GM19455 (cell line): ENCODE measurements at regions not wholly inside any gene's neighbourhood (a gene's known extent, or its start where the extent isn't known, plus 50 kb on each side); places are given as distances from the start of the nearest gene placed in this dataset.

Source experiments
- ATAC-seq: cut with Tn5 transposase; IDR thresholded peaks from one replicate; pipeline ENCODE4 v1.9.1; 2021; ENCODE audit not compliant: unreplicated experiment

- ATAC-seq = peak; percentile 88
Measured at GRCh38 chr3:18127174-18127858, 297.8 kb downstream of the SATB1 start.

- ATAC-seq = no peak
Measured at GRCh38 chr3:18126772-18127171, 298.4 kb downstream of the SATB1 start.

GRCh38 chr3:18124501-18124900 lies 300.6 kb downstream of the SATB1 start:
- no peak for ATAC-seq

DNA sequence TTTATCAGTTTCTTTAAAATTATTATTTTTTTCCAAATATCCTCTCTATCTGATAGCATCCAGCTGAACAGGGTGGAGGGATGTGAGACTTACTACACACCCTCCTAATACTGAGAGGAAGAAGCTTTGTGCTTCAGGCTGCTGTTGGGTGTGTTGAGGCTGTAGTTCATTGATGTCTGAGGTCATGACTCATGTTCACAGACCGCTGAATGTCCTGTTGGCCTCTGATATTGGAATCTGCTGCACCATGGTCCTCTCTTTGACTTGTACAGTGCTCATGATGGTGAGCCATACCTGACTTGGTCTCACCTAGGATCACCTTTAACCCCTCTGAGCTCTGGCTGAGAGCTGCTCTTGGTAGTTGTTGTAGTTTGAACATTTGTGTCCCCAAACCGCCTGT lies 302.9 kb downstream of the SATB1 start:
- ATAC-seq = no peak

GRCh38 chr3:18121020-18121419 lies 304.1 kb downstream of the SATB1 start:
- ATAC-seq = no peak

DNA sequence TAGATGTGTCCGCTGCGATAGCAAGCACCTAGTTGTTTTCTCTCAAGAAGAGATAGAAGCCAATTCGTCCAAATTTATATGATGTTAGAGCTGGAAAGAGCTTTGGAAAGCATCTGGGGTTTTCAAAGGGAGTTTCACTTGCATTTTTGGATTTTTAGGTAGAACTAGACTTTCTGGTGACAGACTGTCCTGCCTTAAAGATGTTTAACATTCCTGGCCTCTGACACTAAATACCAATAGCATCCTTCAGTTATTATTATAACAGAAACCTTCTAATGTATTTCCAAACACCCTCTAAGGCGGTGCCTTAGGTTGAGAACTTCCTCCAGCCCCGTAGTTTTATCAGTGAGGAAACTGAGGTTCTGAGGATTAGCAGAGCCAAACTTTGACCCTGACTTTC lies 305.3 kb downstream of the SATB1 start:
- no peak for ATAC-seq

DNA sequence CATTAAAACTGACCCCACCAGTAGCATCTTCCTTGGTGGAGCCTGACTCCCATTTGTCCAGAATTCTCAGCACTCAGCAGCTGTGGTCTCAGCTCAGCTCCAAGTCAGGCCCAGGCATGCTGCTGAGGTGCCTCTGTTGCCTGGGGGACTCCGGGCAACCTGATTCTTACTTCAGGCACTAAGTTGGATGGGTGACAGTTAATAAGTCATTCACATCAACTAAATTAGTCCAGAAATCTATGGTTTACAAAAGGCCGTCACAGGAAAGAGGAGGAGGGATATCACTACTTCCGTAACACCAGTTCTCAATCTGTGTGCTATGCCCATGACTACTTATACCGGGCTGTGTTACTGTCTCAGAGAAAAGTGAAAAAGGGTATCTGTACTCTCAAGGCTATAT lies 310.2 kb downstream of the SATB1 start:
- ATAC-seq = no peak

GRCh38 chr3:18113417-18113816 lies 311.7 kb downstream of the SATB1 start:
- no peak for ATAC-seq

- no peak for ATAC-seq
Measured at GRCh38 chr3:18112674-18113375, 312.3 kb downstream of the SATB1 start.

- peak; percentile 85 for ATAC-seq
Measured at GRCh38 chr3:18111796-18112232, 313.3 kb downstream of the SATB1 start.

GRCh38 chr3:18103591-18103990 lies 321.5 kb downstream of the SATB1 start:
- ATAC-seq = no peak

GRCh38 chr3:18100121-18100520 lies 325.0 kb downstream of the SATB1 start:
- no peak for ATAC-seq

GRCh38 chr3:18099611-18100010 lies 325.5 kb downstream of the SATB1 start:
- ATAC-seq = no peak

- ATAC-seq = no peak
Measured at GRCh38 chr3:18098960-18099587, 326.1 kb downstream of the SATB1 start.

GRCh38 chr3:18097989-18098388 lies 327.1 kb downstream of the SATB1 start:
- no peak for ATAC-seq

DNA sequence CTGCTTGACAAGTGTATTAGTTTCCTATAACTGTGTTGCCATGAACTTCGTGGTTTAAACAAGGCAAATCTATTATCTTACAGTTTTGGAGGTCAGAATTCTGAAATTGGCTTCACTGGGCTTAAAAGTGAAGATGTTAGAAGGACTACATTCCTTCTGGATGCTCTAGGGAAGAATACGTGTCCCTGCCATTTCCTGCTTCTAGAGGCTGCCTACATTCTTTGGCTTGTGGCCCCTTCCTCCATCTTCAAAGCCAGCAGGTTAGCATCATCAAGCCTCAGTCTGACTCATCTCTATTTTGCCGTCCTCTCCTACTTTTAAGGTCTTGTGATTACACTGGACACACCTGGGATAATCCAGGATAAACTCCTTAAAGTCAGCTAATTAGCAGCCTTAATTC lies 327.7 kb downstream of the SATB1 start:
- no peak for ATAC-seq

DNA sequence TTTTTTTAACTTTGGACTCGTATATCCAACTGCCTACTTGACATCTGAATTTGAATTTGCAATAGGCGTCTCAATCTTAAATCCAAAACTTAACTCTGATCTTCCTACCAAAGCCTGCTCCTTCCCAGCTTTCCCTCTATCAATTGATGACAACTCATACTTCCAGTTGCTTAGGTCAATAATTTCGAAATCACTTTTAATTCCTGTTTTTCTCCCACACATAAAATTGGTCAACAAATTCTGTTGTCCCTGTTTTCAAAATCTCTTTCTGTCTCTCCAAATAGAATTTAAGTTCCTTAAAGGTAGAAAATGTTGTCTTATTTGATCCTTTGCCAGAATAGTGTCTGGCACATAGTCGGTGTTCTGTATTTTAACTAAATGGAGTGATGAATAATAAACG lies 332.4 kb downstream of the SATB1 start:
- ATAC-seq = no peak

- no peak for ATAC-seq
Measured at GRCh38 chr3:18090377-18090776, 334.8 kb downstream of the SATB1 start.

GRCh38 chr3:18087988-18088387 lies 337.2 kb downstream of the SATB1 start:
- ATAC-seq = no peak

GRCh38 chr3:18086760-18087159 lies 338.4 kb downstream of the SATB1 start:
- no peak for ATAC-seq

DNA sequence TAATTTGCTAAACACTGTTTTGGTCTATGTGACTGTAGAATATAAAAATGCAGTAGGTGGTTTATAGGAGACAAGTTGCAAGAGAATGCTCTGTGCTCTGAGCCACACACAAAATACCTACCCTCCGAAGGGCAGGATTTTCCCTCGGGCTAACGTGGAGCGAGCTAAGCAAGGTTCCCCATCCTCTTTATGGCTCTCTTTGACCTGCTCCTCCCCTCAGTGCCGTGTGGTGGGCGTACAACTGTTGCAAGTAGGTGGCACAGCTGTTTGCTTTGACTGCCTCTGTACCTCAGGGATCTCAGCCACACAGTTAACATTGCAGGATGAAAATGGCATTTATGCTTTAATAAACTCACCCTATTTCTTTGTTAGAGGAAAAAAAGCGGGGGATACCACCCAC lies 339.1 kb downstream of the SATB1 start:
- no peak for ATAC-seq

GRCh38 chr3:18085429-18085828 lies 339.7 kb downstream of the SATB1 start:
- ATAC-seq = no peak
